ENCODE measurements at regions not wholly inside any gene's neighbourhood (a gene's known extent, or its start where the extent isn't known, plus 50 kb on each side); places are given as distances from the start of the nearest gene placed in this dataset.

GRCh38 chrX:139078761-139079280 lies 367.3 kb upstream of the FGF13 start:
- TF ChIP-seq ZBTB7A (IDR thresholded peaks at IDR 0.05; ENCODE audit: low read depth) (no peak), CEBPB (IDR thresholded peaks at IDR 0.05) (no peak), RAD21 (IDR thresholded peaks at IDR 0.05; ENCODE audit: low read depth) (no peak), MAX (IDR thresholded peaks at IDR 0.05) (no peak), TAF1 (IDR thresholded peaks at IDR 0.05; ENCODE audit: low read depth) (no peak), EGR1 (IDR thresholded peaks at IDR 0.05) (no peak), TEAD4 (IDR thresholded peaks at IDR 0.05) (no peak), TCF12 (IDR thresholded peaks at IDR 0.05; ENCODE audit: low read depth) (no peak), NFIC (IDR thresholded peaks at IDR 0.05) (no peak), REST (IDR thresholded peaks at IDR 0.05; ENCODE audit: low read depth) (no peak)

- TF ChIP-seq REST (IDR thresholded peaks at IDR 0.05; ENCODE audit: low read depth) (no peak), CREB1 (IDR thresholded peaks at IDR 0.05; ENCODE audit: low read depth) (no peak), NFIC (IDR thresholded peaks at IDR 0.05) (no peak), CEBPB (IDR thresholded peaks at IDR 0.05) (no peak), FOXM1 (IDR thresholded peaks at IDR 0.05; ENCODE audit: borderline replicate concordance, low read depth) (no peak), EP300 (IDR thresholded peaks at IDR 0.05; ENCODE audit: borderline replicate concordance) (no peak)
Measured at GRCh38 chrX:139078342-139078741, 366.8 kb upstream of the FGF13 start.

- TF ChIP-seq FOXM1 (IDR thresholded peaks at IDR 0.05; ENCODE audit: borderline replicate concordance, low read depth) (no peak), REST (IDR thresholded peaks at IDR 0.05; ENCODE audit: low read depth) (no peak), CEBPB (IDR thresholded peaks at IDR 0.05) (no peak), RAD21 (IDR thresholded peaks at IDR 0.05; ENCODE audit: low read depth) (no peak), TAF1 (IDR thresholded peaks at IDR 0.05; ENCODE audit: low read depth) (no peak), MAX (IDR thresholded peaks at IDR 0.05) (no peak), EP300 (IDR thresholded peaks at IDR 0.05; ENCODE audit: borderline replicate concordance) (no peak), NFIC (IDR thresholded peaks at IDR 0.05) (no peak), CREB1 (IDR thresholded peaks at IDR 0.05; ENCODE audit: low read depth) (no peak), YY1 (IDR thresholded peaks at IDR 0.05; ENCODE audit: low read depth) (no peak), TEAD4 (IDR thresholded peaks at IDR 0.05) (no peak), TCF12 (IDR thresholded peaks at IDR 0.05; ENCODE audit: low read depth) (no peak), EGR1 (IDR thresholded peaks at IDR 0.05) (no peak), USF1 (IDR thresholded peaks at IDR 0.05) (no peak), ZBTB7A (IDR thresholded peaks at IDR 0.05; ENCODE audit: low read depth) (no peak)
Measured at GRCh38 chrX:139077281-139078250, 366.0 kb upstream of the FGF13 start.

- no peak for TF ChIP-seq ZBTB7A (IDR thresholded peaks at IDR 0.05; ENCODE audit: low read depth)
- no peak for TF ChIP-seq EP300 (IDR thresholded peaks at IDR 0.05; ENCODE audit: borderline replicate concordance)
- no peak for TF ChIP-seq TEAD4 (IDR thresholded peaks at IDR 0.05)
- TF ChIP-seq MAX (IDR thresholded peaks at IDR 0.05), result no peak
- no peak for TF ChIP-seq NFIC (IDR thresholded peaks at IDR 0.05)
- no peak for TF ChIP-seq USF1 (IDR thresholded peaks at IDR 0.05)
- no peak for TF ChIP-seq FOXM1 (IDR thresholded peaks at IDR 0.05; ENCODE audit: borderline replicate concordance, low read depth)
- no peak for TF ChIP-seq TAF1 (IDR thresholded peaks at IDR 0.05; ENCODE audit: low read depth)
- no peak for TF ChIP-seq TCF12 (IDR thresholded peaks at IDR 0.05; ENCODE audit: low read depth)
Measured at GRCh38 chrX:139063364-139063763, 351.8 kb upstream of the FGF13 start.
